ENCODE measurements at regions not wholly inside any gene's neighbourhood (a gene's known extent, or its start where the extent isn't known, plus 50 kb on each side); places are given as distances from the start of the nearest gene placed in this dataset.

GRCh38 chr6:54624779-54625178, 221.8 kb upstream of the FAM83B start:
- TF ChIP-seq CTCF (IDR thresholded peaks at IDR 0.05; ENCODE audit: control extremely low read depth, extremely low read depth): no peak
- Histone ChIP-seq H3K4me3 (no peak overlapping the region), H3K9ac (ENCODE audit: insufficient read depth in 1 of 2, low read length in 2 of 2) (no peak overlapping the region), H3K27ac (ENCODE audit: low read depth in 1 of 2, low read length in 1 of 2) (no peak overlapping the region), H3K9me3 (ENCODE audit: control insufficient read depth in 4 of 4, insufficient read depth in 3 of 4, low read length in 3 of 4) (no peaks in the 10 kb centered on the region), H3K36me3 (ENCODE audit: control insufficient read depth in 4 of 4, insufficient read depth in 4 of 4, low read length in 4 of 4) (no peaks in the 10 kb centered on the region), H3K4me1 (ENCODE audit: control insufficient read depth in 5 of 5, insufficient read depth in 5 of 5, low read length in 5 of 5) (no peaks in the 10 kb centered on the region), H3K27me3 (ENCODE audit: control insufficient read depth in 3 of 3, insufficient read depth in 3 of 3, low read length in 2 of 3) (no peaks in the 10 kb centered on the region)
- ATAC-seq (ENCODE audit: insufficient read depth, low FRiP score) (no peak), DNase-seq (no peak)
- 83 to 90% methylated on average over 5 of the region's 5 CpGs for WGBS, 2 donors

- no peak overlapping the region for H3K4me3 ChIP-seq
- H3K27me3 ChIP-seq (ENCODE audit: control insufficient read depth in 3 of 3, insufficient read depth in 3 of 3, low read length in 2 of 3): no peaks in the 10 kb centered on the region
- WGBS, 2 donors: 67 to 85% methylated on average over 1 of the region's 1 CpG
- ATAC-seq (ENCODE audit: insufficient read depth, low FRiP score) (no peak), DNase-seq (no peak)
- no peaks in the 10 kb centered on the region for H3K4me1 ChIP-seq (ENCODE audit: control insufficient read depth in 5 of 5, insufficient read depth in 5 of 5, low read length in 5 of 5)
- no peaks in the 10 kb centered on the region for H3K9me3 ChIP-seq (ENCODE audit: control insufficient read depth in 4 of 4, insufficient read depth in 3 of 4, low read length in 3 of 4)
- TF ChIP-seq CTCF (IDR thresholded peaks at IDR 0.05; ENCODE audit: control extremely low read depth, extremely low read depth): no peak
- no peaks in the 10 kb centered on the region for H3K36me3 ChIP-seq (ENCODE audit: control insufficient read depth in 4 of 4, insufficient read depth in 4 of 4, low read length in 4 of 4)
- no peak overlapping the region for H3K27ac ChIP-seq (ENCODE audit: low read depth in 1 of 2, low read length in 1 of 2)
- H3K9ac ChIP-seq (ENCODE audit: insufficient read depth in 1 of 2, low read length in 2 of 2): no peak overlapping the region
Observed at GRCh38 chr6:54629131-54629530, 217.4 kb upstream of the FAM83B start.

GRCh38 chr6:54632984-54633565, 213.5 kb upstream of the FAM83B start:
- no peak for TF ChIP-seq CTCF (IDR thresholded peaks at IDR 0.05; ENCODE audit: control extremely low read depth, extremely low read depth)
- DNase-seq (no peak), ATAC-seq (ENCODE audit: insufficient read depth, low FRiP score) (no peak)
- Histone ChIP-seq H3K4me1 (ENCODE audit: control insufficient read depth in 5 of 5, insufficient read depth in 5 of 5, low read length in 5 of 5) (no peaks in the 10 kb centered on the region), H3K27ac (ENCODE audit: low read depth in 1 of 2, low read length in 1 of 2) (no peak overlapping the region), H3K9ac (ENCODE audit: insufficient read depth in 1 of 2, low read length in 2 of 2) (no peak overlapping the region), H3K4me3 (no peak overlapping the region), H3K9me3 (ENCODE audit: control insufficient read depth in 4 of 4, insufficient read depth in 3 of 4, low read length in 3 of 4) (no peaks in the 10 kb centered on the region), H3K27me3 (ENCODE audit: control insufficient read depth in 3 of 3, insufficient read depth in 3 of 3, low read length in 2 of 3) (no peaks in the 10 kb centered on the region), H3K36me3 (ENCODE audit: control insufficient read depth in 4 of 4, insufficient read depth in 4 of 4, low read length in 4 of 4) (no peaks in the 10 kb centered on the region)
- WGBS, 2 donors: 80 to 82% methylated on average over 2 of the region's 2 CpGs

- Histone ChIP-seq H3K27ac (ENCODE audit: low read depth in 1 of 2, low read length in 1 of 2) (no peak overlapping the region), H3K27me3 (ENCODE audit: control insufficient read depth in 3 of 3, insufficient read depth in 3 of 3, low read length in 2 of 3) (no peaks in the 10 kb centered on the region), H3K4me1 (ENCODE audit: control insufficient read depth in 5 of 5, insufficient read depth in 5 of 5, low read length in 5 of 5) (no peaks in the 10 kb centered on the region), H3K9me3 (ENCODE audit: control insufficient read depth in 4 of 4, insufficient read depth in 3 of 4, low read length in 3 of 4) (no peaks in the 10 kb centered on the region), H3K4me3 (no peak overlapping the region), H3K9ac (ENCODE audit: insufficient read depth in 1 of 2, low read length in 2 of 2) (no peak overlapping the region), H3K36me3 (ENCODE audit: control insufficient read depth in 4 of 4, insufficient read depth in 4 of 4, low read length in 4 of 4) (no peaks in the 10 kb centered on the region)
- ATAC-seq (ENCODE audit: insufficient read depth, low FRiP score) (no peak), DNase-seq (no peak)
- WGBS, 2 donors: 53 to 68% methylated on average over 4 of the region's 4 CpGs
- no peak for TF ChIP-seq CTCF (IDR thresholded peaks at IDR 0.05; ENCODE audit: control extremely low read depth, extremely low read depth)
Observed at GRCh38 chr6:54633601-54634000, 213.0 kb upstream of the FAM83B start.
